SU-DHL-6 (cell line): ENCODE measurements at regions not wholly inside any gene's neighbourhood (a gene's known extent, or its start where the extent isn't known, plus 50 kb on each side); places are given as distances from the start of the nearest gene placed in this dataset.

Experiments used
- H2AFZ ChIP-seq: fragments of 200-600 bp; sonication (generic); 2 replicates; pipeline ENCODE4 v1.6.1; 2014; ENCODE audit warnings: low read depth, mild to moderate bottlenecking, moderate library complexity, mixed read lengths, antibody characterized with exemption, low read length; ENCODE audit not compliant: severe bottlenecking
- H3F3A ChIP-seq: fragments of 200-600 bp; shearing (Covaris generic); 2 replicates; pipeline ENCODE4 v1.6.0; 2016; ENCODE audit warnings: antibody characterized with exemption, mild to moderate bottlenecking; ENCODE audit not compliant: insufficient read depth
- H3K27ac ChIP-seq: fragments of 200-600 bp; sonication (generic); 2 replicates; pipeline ENCODE4 v1.5.1; 2016; ENCODE audit warnings: low read depth, mild to moderate bottlenecking, low read length, moderate library complexity, mixed read lengths
- H3K27me3 ChIP-seq: fragments of 200-600 bp; sonication (generic), shearing (Covaris generic); 2 replicates; pipeline ENCODE4 v1.6.0; 2014; ENCODE audit warnings: mild to moderate bottlenecking, low read length
- H3K36me3 ChIP-seq: fragments of 200-600 bp; sonication (generic); 2 replicates; pipeline ENCODE4 v1.6.1; 2014; ENCODE audit warnings: mild to moderate bottlenecking, low read length, mixed read lengths
- H3K4me2 ChIP-seq: fragments of 300-600, 200-600 bp; shearing (Covaris generic), sonication (generic); 2 replicates; pipeline ENCODE4 v1.6.0; 2014; ENCODE audit warnings: low read length, low read depth, mild to moderate bottlenecking; ENCODE audit not compliant: poor library complexity, severe bottlenecking
- H3K4me3 ChIP-seq: fragments of 200-600 bp; sonication (generic); 2 replicates; pipeline ENCODE4 v1.5.1; 2014; ENCODE audit warnings: antibody characterized with exemption, low read length, mild to moderate bottlenecking, mixed read lengths; ENCODE audit not compliant: insufficient read depth, poor library complexity, severe bottlenecking
- H3K79me2 ChIP-seq: fragments of 200-600 bp; sonication (generic); 2 replicates; pipeline ENCODE4 v1.6.1; 2014; ENCODE audit warnings: mild to moderate bottlenecking, low read length, moderate library complexity; ENCODE audit not compliant: insufficient read depth
- H3K9ac ChIP-seq: fragments of 200-600 bp; sonication (generic); 2 replicates; pipeline ENCODE4 v1.7.0; 2014; ENCODE audit warnings: mild to moderate bottlenecking, low read length
- H3K9me2 ChIP-seq: fragments of 200-600 bp; sonication (generic); replicated peaks from 2 replicates; pipeline ENCODE4 v1.6.1; 2014; ENCODE audit warnings: low read length; ENCODE audit not compliant: insufficient read depth
- H3K9me3 ChIP-seq: fragments of 200-600 bp; sonication (generic); 2 replicates; pipeline ENCODE4 v1.6.1; 2014; ENCODE audit warnings: low read length, mixed read lengths; ENCODE audit not compliant: insufficient read depth
- H4K20me1 ChIP-seq: fragments of 200-600 bp; sonication (generic); 2 replicates; pipeline ENCODE4 v1.6.1; 2014; ENCODE audit warnings: low read depth, mild to moderate bottlenecking, antibody characterized with exemption, low read length, moderate library complexity, mixed read lengths
- CTCF ChIP-seq: fragments of 200-600 bp; sonication (generic); IDR thresholded peaks from one replicate; pipeline ENCODE4 v1.5.1; 2017; ENCODE audit warnings: antibody characterized with exemption, mild to moderate bottlenecking, low read length, moderate library complexity; ENCODE audit not compliant: insufficient read depth, poor library complexity, severe bottlenecking
- EZH2phosphoT487 ChIP-seq: fragments of 200-600 bp; sonication (generic), shearing (Covaris generic); conservative IDR thresholded peaks from 2 replicates; pipeline ENCODE4 v1.6.1; 2018; ENCODE audit warnings: mild to moderate bottlenecking, antibody characterized with exemption, low read length, moderate library complexity, mixed read lengths

- Histone ChIP-seq H3K9ac (no peak overlapping the region), H3K36me3 (no peaks in the 10 kb centered on the region), H3K9me2 (no peaks in the 10 kb centered on the region), H2AFZ (no peak overlapping the region), H3K4me2 (no peak overlapping the region), H3K27me3 (no peaks in the 10 kb centered on the region), H3F3A (no peaks in the 10 kb centered on the region), H3K9me3 (peaks cover 14% of the 10 kb centered on the region; the same call in 1 of the 2 replicates), H3K79me2 (no peaks in the 10 kb centered on the region), H4K20me1 (no peaks in the 10 kb centered on the region), H3K27ac (no peak overlapping the region), H3K4me3 (no peak overlapping the region)
- no peak for TF ChIP-seq CTCF
- TF ChIP-seq EZH2phosphoT487: no peak
Measured at GRCh38 chr21:41580758-41581554, 73.0 kb upstream of the TMPRSS2 start.

- H3K4me2 ChIP-seq: no peak overlapping the region
- H3F3A ChIP-seq: no peaks in the 10 kb centered on the region
- no peaks in the 10 kb centered on the region for H3K27me3 ChIP-seq
- no peaks in the 10 kb centered on the region for H3K36me3 ChIP-seq
- no peaks in the 10 kb centered on the region for H3K9me2 ChIP-seq
- H3K9me3 ChIP-seq: peaks cover 14% of the 10 kb centered on the region; the same call in 1 of the 2 replicates
- H4K20me1 ChIP-seq: no peaks in the 10 kb centered on the region
- H3K4me3 ChIP-seq: no peak overlapping the region
- no peak overlapping the region for H2AFZ ChIP-seq
- no peaks in the 10 kb centered on the region for H3K79me2 ChIP-seq
- H3K9ac ChIP-seq: no peak overlapping the region
- TF ChIP-seq EZH2phosphoT487: no peak
- TF ChIP-seq CTCF: no peak
- no peak overlapping the region for H3K27ac ChIP-seq
Measured at GRCh38 chr21:41579692-41580091, 71.7 kb upstream of the TMPRSS2 start.

- Histone ChIP-seq H3K4me2 (no peak overlapping the region), H3F3A (no peaks in the 10 kb centered on the region), H3K9ac (no peak overlapping the region), H3K27me3 (no peaks in the 10 kb centered on the region), H3K9me3 (peaks cover 14% of the 10 kb centered on the region; the same call in 1 of the 2 replicates), H3K79me2 (no peaks in the 10 kb centered on the region), H3K36me3 (no peaks in the 10 kb centered on the region), H3K9me2 (no peaks in the 10 kb centered on the region), H3K27ac (no peak overlapping the region), H4K20me1 (no peaks in the 10 kb centered on the region), H3K4me3 (no peak overlapping the region), H2AFZ (no peak overlapping the region)
- TF ChIP-seq EZH2phosphoT487 (no peak), CTCF (no peak)
Measured at GRCh38 chr21:41578716-41579115, 70.8 kb upstream of the TMPRSS2 start.
